ENCODE measurements at regions not wholly inside any gene's neighbourhood (a gene's known extent, or its start where the extent isn't known, plus 50 kb on each side); places are given as distances from the start of the nearest gene placed in this dataset.
A peak's percentile ranks its signal among the peaks of the same experiment; 100 is the strongest.

DNA sequence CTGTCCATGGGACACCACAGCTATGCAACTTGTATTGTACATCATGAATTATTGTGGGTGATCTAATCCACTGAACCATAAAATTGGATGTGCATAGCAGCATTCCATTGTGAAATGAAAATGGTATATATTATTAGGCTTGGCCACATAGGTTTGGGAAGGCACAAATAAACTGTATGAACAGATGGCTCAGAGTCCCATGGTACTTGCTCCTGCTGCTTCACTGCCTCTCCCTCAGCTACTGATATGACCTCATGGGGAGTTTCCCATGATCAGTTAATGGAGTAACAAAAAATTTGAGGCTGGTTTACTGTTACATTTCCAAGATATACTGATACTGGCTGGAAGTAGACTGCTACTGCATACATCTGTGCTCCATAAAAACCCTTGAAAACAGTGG is 152.7 kb upstream of the NEGR1 start (continued):
- TF ChIP-seq IKZF1 (conservative IDR thresholded peaks at IDR 0.05) (peak; percentile 43), ATF2 (IDR thresholded peaks at IDR 0.05; ENCODE audit: low read length) (peak; percentile 48; the same call in 1 of the 2 replicates), RELA (IDR thresholded peaks at IDR 0.05; ENCODE audit: borderline replicate concordance, partially characterized antibody) (peak; percentile 52), BHLHE40 (IDR thresholded peaks at IDR 0.05; ENCODE audit: borderline replicate concordance in 1 of 2, low read depth in 2 of 2, low read length in 1 of 2) (no peak), SMAD1 (IDR thresholded peaks at IDR 0.05; ENCODE audit: low read depth, partially characterized antibody) (no peak)

GRCh38 chr1:72434070-72434469 is 151.7 kb upstream of the NEGR1 start:
- Histone ChIP-seq H3K27me3 (replicated peaks in 1 of 2; ENCODE audit: control insufficient read depth in 2 of 2, insufficient read depth in 2 of 2, low read length in 1 of 2) (no peaks in the 10 kb centered on the region), H3K4me1 (ENCODE audit: control insufficient read depth, insufficient read depth, low read length) (no peaks in the 10 kb centered on the region), H4K20me1 (ENCODE audit: control insufficient read depth, insufficient read depth) (no peaks in the 10 kb centered on the region), H3K27ac (ENCODE audit: control insufficient read depth, insufficient read depth) (no peak overlapping the region), H3K9me3 (replicated peaks; ENCODE audit: control insufficient read depth, insufficient read depth, low read length) (no peaks in the 10 kb centered on the region), H3K79me2 (ENCODE audit: control insufficient read depth, insufficient read depth, low read length) (no peaks in the 10 kb centered on the region), H3K4me3 (no peak overlapping the region), H2AFZ (ENCODE audit: control insufficient read depth, low read depth, low read length) (no peak overlapping the region), H3K36me3 (ENCODE audit: control insufficient read depth in 2 of 2, insufficient read depth in 2 of 2, low read length in 1 of 2) (no peaks in the 10 kb centered on the region), H3K9ac (ENCODE audit: control insufficient read depth, insufficient read depth, low read length) (no peak overlapping the region), H3K4me2 (ENCODE audit: control insufficient read depth, insufficient read depth) (no peak overlapping the region)
- SMC1A ChIA-PET (ENCODE audit: uncharacterized antibody, unreplicated experiment), result no interaction called here
- CTCF ChIA-PET, result no interaction called here
- intact Hi-C loops (cut with micrococcal nuclease; ENCODE audit: unreplicated experiment) (loop anchor here (2.0 kb wide), 1 partner anchor 149 kb away; no protein-coding TSS in a partner anchor), in situ Hi-C loops (cut with MboI) (no loop called here)
- FAIRE-seq, result peak; percentile 31
- no TSS peak for BruUV-seq (replicated peaks)
- RAD21 ChIA-PET (ENCODE audit: unreplicated experiment), result no interaction called here
- no peak; the same call in 2 of the 3 replicates for ATAC-seq
- WGBS (ENCODE audit: insufficient coverage, insufficient replicate concordance, low lambda C conversion rate, missing lambda C conversion rate), result 22% methylated on average over 2 of the region's 2 CpGs
- TF ChIP-seq SIX5 (IDR thresholded peaks at IDR 0.05; ENCODE audit: low read depth, low read length, severe bottlenecking) (no peak), SRF (IDR thresholded peaks at IDR 0.05; ENCODE audit: low read depth in 2 of 2, low read length in 2 of 2) (no peak), PML (IDR thresholded peaks at IDR 0.05; ENCODE audit: low read length) (no peak), USF1 (IDR thresholded peaks at IDR 0.05; ENCODE audit: borderline replicate concordance, extremely low read length, insufficient read depth, low read depth, low read length) (no peak), KAT2A (conservative IDR thresholded peaks at IDR 0.05; ENCODE audit: control insufficient read depth, low read depth, low read length) (no peak), HDGF (IDR thresholded peaks at IDR 0.05) (no peak), SREBF1 (IDR thresholded peaks at IDR 0.05; ENCODE audit: low read length) (no peak), YBX1 (IDR thresholded peaks at IDR 0.05) (no peak), RAD51 (IDR thresholded peaks at IDR 0.05) (no peak)
- TF ChIP-seq, protein P1, sequence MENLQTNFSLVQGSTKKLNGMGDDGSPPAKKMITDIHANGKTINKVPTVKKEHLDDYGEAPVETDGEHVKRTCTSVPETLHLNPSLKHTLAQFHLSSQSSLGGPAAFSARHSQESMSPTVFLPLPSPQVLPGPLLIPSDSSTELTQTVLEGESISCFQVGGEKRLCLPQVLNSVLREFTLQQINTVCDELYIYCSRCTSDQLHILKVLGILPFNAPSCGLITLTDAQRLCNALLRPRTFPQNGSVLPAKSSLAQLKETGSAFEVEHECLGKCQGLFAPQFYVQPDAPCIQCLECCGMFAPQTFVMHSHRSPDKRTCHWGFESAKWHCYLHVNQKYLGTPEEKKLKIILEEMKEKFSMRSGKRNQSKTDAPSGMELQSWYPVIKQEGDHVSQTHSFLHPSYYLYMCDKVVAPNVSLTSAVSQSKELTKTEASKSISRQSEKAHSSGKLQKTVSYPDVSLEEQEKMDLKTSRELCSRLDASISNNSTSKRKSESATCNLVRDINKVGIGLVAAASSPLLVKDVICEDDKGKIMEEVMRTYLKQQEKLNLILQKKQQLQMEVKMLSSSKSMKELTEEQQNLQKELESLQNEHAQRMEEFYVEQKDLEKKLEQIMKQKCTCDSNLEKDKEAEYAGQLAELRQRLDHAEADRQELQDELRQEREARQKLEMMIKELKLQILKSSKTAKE (IDR thresholded peaks at IDR 0.05; ENCODE audit: low read depth, poor library complexity, severe bottlenecking), result no peak
- TF ChIP-seq, protein P2, sequence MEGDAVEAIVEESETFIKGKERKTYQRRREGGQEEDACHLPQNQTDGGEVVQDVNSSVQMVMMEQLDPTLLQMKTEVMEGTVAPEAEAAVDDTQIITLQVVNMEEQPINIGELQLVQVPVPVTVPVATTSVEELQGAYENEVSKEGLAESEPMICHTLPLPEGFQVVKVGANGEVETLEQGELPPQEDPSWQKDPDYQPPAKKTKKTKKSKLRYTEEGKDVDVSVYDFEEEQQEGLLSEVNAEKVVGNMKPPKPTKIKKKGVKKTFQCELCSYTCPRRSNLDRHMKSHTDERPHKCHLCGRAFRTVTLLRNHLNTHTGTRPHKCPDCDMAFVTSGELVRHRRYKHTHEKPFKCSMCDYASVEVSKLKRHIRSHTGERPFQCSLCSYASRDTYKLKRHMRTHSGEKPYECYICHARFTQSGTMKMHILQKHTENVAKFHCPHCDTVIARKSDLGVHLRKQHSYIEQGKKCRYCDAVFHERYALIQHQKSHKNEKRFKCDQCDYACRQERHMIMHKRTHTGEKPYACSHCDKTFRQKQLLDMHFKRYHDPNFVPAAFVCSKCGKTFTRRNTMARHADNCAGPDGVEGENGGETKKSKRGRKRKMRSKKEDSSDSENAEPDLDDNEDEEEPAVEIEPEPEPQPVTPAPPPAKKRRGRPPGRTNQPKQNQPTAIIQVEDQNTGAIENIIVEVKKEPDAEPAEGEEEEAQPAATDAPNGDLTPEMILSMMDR (IDR thresholded peaks at IDR 0.05 in 2 of 3, conservative IDR thresholded peaks at IDR 0.05 in 1 of 3; ENCODE audit: control insufficient read depth in 2 of 3, extremely low read depth in 1 of 3, insufficient read depth in 1 of 3, low read depth in 3 of 3, low read length in 3 of 3), result no peak
- DNase-seq (ENCODE audit: low read depth, low spot score), result no peak
- POLR2A ChIA-PET, result no interaction called here
